ENCODE measurements at regions not wholly inside any gene's neighbourhood (a gene's known extent, or its start where the extent isn't known, plus 50 kb on each side); places are given as distances from the start of the nearest gene placed in this dataset.

DNA sequence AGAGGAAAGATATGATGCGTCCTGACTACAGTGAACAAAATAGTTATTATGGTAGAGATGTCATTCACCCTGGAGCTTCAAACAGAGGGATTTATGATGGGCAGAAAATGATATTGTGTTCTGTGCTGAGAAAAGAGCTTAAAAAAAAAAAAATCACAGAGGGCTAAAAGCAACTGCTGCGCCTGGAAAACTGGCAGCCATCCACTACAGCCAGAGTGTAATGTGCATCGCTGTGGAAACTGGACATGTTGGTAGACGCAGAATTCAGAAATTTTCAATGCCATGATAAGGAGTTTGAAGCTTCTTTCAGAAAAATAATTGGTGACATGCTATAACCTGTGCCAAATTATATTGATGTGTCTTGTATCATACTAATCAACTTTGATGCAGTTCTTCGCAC lies 122.9 kb upstream of the SOX11 start:
- TF ChIP-seq POLR2A (IDR thresholded peaks at IDR 0.05; ENCODE audit: low read length), result no peak
- TF ChIP-seq GATA1 (IDR thresholded peaks at IDR 0.05; ENCODE audit: low read depth, low read length), result no peak
